C4-2B (cell line): ENCODE measurements at regions not wholly inside any gene's neighbourhood (a gene's known extent, or its start where the extent isn't known, plus 50 kb on each side); places are given as distances from the start of the nearest gene placed in this dataset.

ENCODE experiments used
- CTCF ChIP-seq: fragments of 450-650 bp; conservative IDR thresholded peaks from 2 replicates; pipeline ENCODE4 v1.5.1; 2017; ENCODE audit warnings: mild to moderate bottlenecking
- ZFX ChIP-seq: fragments of 450-650 bp; IDR thresholded peaks from 2 replicates; pipeline ENCODE4 v1.6.1; 2017

- TF ChIP-seq CTCF (no peak), ZFX (no peak)
Observed at GRCh38 chr1:29417971-29418370, 181.6 kb downstream of the PTPRU start.
